ENCODE measurements at regions not wholly inside any gene's neighbourhood (a gene's known extent, or its start where the extent isn't known, plus 50 kb on each side); places are given as distances from the start of the nearest gene placed in this dataset.

DNA sequence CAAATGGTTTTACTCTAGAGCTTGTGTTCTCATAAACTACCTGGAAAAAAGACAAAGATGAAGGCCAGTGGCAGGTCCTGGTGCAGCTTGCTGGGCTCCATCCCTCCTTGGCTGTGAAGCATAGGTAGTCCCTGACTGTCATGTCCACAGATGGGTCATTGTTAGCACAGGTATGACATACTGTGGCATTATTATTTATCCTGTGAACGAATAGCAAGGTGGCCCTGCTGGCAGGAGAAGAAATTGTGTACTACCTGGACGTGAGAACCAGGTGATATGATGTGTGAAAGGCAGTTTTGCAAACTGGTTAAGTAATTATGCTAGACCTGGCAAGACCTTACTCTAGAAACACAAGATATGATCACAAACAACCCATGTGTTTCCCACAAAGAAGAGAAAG, 63.9 kb downstream of the CCDC71L start:
- no peak for TF ChIP-seq NFIC (IDR thresholded peaks at IDR 0.05)
- no peak for TF ChIP-seq ZBTB7A (IDR thresholded peaks at IDR 0.05; ENCODE audit: low read depth)
- TF ChIP-seq, protein P1, sequence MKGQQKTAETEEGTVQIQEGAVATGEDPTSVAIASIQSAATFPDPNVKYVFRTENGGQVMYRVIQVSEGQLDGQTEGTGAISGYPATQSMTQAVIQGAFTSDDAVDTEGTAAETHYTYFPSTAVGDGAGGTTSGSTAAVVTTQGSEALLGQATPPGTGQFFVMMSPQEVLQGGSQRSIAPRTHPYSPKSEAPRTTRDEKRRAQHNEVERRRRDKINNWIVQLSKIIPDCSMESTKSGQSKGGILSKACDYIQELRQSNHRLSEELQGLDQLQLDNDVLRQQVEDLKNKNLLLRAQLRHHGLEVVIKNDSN (IDR thresholded peaks at IDR 0.05): no peak

DNA sequence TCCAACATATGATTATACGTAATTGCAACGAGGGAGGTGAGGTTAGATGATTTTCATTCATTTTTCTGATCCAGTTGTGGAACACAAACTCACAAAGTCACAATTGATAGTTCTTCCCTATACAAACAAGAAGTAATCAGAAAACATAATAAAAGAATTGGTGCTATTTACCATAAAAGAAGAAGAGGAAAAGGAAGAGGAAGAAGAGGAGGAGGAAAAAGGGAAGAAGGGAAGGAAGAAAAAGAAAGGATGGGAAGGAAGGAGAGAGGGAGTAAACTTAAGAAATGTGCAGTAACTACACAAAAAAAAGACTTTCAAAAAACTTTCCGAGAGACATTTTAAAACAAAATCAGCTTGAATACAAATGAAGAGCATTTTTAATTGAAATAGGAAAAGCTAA, 65.0 kb downstream of the CCDC71L start:
- TF ChIP-seq, protein P2, sequence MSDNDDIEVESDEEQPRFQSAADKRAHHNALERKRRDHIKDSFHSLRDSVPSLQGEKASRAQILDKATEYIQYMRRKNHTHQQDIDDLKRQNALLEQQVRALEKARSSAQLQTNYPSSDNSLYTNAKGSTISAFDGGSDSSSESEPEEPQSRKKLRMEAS (IDR thresholded peaks at IDR 0.05): no peak
- TF ChIP-seq TCF12 (IDR thresholded peaks at IDR 0.05; ENCODE audit: low read depth): no peak
- TF ChIP-seq EGR1 (IDR thresholded peaks at IDR 0.05): no peak
- TF ChIP-seq, protein P1 (IDR thresholded peaks at IDR 0.05): no peak
- no peak for TF ChIP-seq ZBTB7A (IDR thresholded peaks at IDR 0.05; ENCODE audit: low read depth)

DNA sequence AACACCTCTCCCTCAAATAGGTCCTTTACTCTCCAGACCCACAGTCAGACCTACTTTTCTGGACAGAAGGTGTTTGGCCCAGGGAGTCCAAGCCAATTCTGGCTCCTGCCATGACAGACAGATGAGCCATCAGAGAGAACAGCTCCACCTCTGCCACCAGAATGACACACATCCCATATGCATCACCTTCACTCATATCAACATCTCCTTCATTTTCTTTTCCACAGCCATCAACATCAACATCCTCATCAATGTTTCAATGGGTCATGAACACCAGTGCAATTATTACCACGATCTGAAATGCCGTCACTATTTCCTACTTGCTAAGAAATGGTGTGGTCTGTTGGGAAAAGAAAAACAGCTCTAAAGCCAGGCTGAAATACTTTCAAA, 67.9 kb downstream of the CCDC71L start:
- TF ChIP-seq, protein P1 (IDR thresholded peaks at IDR 0.05): no peak
- TF ChIP-seq RAD21 (IDR thresholded peaks at IDR 0.05; ENCODE audit: low read depth) (no peak), YY1 (IDR thresholded peaks at IDR 0.05; ENCODE audit: low read depth) (no peak), EP300 (IDR thresholded peaks at IDR 0.05; ENCODE audit: borderline replicate concordance) (no peak), TCF12 (IDR thresholded peaks at IDR 0.05; ENCODE audit: low read depth) (no peak), CREB1 (IDR thresholded peaks at IDR 0.05; ENCODE audit: low read depth) (no peak), ZBTB7A (IDR thresholded peaks at IDR 0.05; ENCODE audit: low read depth) (no peak), FOXM1 (IDR thresholded peaks at IDR 0.05; ENCODE audit: borderline replicate concordance, low read depth) (no peak), TAF1 (IDR thresholded peaks at IDR 0.05; ENCODE audit: low read depth) (no peak), CEBPB (IDR thresholded peaks at IDR 0.05) (no peak), TEAD4 (IDR thresholded peaks at IDR 0.05) (no peak)
- TF ChIP-seq, protein P3, sequence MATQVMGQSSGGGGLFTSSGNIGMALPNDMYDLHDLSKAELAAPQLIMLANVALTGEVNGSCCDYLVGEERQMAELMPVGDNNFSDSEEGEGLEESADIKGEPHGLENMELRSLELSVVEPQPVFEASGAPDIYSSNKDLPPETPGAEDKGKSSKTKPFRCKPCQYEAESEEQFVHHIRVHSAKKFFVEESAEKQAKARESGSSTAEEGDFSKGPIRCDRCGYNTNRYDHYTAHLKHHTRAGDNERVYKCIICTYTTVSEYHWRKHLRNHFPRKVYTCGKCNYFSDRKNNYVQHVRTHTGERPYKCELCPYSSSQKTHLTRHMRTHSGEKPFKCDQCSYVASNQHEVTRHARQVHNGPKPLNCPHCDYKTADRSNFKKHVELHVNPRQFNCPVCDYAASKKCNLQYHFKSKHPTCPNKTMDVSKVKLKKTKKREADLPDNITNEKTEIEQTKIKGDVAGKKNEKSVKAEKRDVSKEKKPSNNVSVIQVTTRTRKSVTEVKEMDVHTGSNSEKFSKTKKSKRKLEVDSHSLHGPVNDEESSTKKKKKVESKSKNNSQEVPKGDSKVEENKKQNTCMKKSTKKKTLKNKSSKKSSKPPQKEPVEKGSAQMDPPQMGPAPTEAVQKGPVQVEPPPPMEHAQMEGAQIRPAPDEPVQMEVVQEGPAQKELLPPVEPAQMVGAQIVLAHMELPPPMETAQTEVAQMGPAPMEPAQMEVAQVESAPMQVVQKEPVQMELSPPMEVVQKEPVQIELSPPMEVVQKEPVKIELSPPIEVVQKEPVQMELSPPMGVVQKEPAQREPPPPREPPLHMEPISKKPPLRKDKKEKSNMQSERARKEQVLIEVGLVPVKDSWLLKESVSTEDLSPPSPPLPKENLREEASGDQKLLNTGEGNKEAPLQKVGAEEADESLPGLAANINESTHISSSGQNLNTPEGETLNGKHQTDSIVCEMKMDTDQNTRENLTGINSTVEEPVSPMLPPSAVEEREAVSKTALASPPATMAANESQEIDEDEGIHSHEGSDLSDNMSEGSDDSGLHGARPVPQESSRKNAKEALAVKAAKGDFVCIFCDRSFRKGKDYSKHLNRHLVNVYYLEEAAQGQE (IDR thresholded peaks at IDR 0.05; ENCODE audit: low read depth): no peak

DNA sequence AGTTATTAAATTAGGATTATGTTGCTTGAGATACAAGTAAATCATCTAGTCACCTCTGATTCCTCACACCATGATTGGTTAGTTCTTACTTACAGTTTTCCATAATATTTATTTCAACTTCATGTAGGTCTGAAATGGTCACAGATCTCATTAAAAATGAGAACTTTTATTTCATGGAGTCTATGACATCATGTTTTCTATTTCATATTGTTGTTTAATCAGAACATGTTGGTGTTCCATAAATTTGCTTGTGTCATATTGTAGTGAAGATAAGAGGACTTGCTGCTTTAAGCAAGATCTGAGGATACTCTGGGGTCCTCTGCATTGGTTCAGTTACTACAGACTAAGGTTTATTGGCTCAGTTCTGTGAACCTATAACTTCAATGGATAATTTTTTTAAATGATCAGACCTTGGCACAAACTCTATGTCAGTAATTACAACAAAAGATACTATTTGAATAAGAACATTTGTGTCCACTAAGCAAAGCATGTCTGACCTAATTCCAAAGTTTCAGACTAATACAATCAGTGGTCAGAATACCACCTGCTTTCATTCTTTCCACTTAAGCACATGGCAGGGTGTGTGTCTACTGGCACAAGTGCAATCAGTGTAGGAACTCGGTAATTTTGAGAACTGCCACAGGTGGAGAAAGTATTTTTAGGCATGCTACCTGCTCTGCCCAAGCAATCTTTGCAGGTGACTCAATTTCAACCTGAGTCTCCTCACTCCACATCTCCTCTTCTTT, 68.5 kb downstream of the CCDC71L start:
- TF ChIP-seq, protein P1 (IDR thresholded peaks at IDR 0.05): no peak
- no peak for TF ChIP-seq CEBPB (IDR thresholded peaks at IDR 0.05)
- no peak for TF ChIP-seq EGR1 (IDR thresholded peaks at IDR 0.05)
- no peak for TF ChIP-seq TEAD4 (IDR thresholded peaks at IDR 0.05)
- TF ChIP-seq, protein P2 (IDR thresholded peaks at IDR 0.05): no peak
- no peak for TF ChIP-seq RAD21 (IDR thresholded peaks at IDR 0.05; ENCODE audit: low read depth)
- no peak for TF ChIP-seq CREB1 (IDR thresholded peaks at IDR 0.05; ENCODE audit: low read depth)
- no peak for TF ChIP-seq TCF12 (IDR thresholded peaks at IDR 0.05; ENCODE audit: low read depth)
- no peak for TF ChIP-seq FOXM1 (IDR thresholded peaks at IDR 0.05; ENCODE audit: borderline replicate concordance, low read depth)
- TF ChIP-seq YY1 (IDR thresholded peaks at IDR 0.05; ENCODE audit: low read depth): no peak
- TF ChIP-seq EP300 (IDR thresholded peaks at IDR 0.05; ENCODE audit: borderline replicate concordance): no peak
- TF ChIP-seq NFIC (IDR thresholded peaks at IDR 0.05): no peak
- TF ChIP-seq TAF1 (IDR thresholded peaks at IDR 0.05; ENCODE audit: low read depth): no peak
- TF ChIP-seq ZBTB7A (IDR thresholded peaks at IDR 0.05; ENCODE audit: low read depth): no peak
- TF ChIP-seq, protein P3 (IDR thresholded peaks at IDR 0.05; ENCODE audit: low read depth): no peak

DNA sequence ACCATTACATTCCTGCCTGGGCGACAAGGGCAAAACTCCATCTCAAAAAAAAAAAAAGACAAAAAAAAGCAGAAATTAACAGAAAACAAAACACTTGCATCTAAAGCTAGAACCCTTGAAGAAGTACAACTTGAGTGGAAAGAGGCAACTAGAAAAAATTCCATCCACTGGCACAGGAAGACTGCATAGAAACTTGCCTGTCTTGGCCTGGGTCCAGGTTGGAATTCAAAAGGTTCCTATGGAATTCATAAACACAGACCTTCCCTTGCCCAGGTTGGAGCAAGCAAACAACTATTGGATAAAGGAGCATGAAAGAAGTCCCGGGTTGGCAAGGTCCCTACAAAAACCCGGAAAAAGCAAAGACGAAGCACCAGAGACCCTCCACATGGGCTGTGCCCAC, 69.8 kb downstream of the CCDC71L start:
- TF ChIP-seq CREB1 (IDR thresholded peaks at IDR 0.05; ENCODE audit: low read depth) (no peak), TEAD4 (IDR thresholded peaks at IDR 0.05) (no peak), EGR1 (IDR thresholded peaks at IDR 0.05) (no peak), TCF12 (IDR thresholded peaks at IDR 0.05; ENCODE audit: low read depth) (no peak), YY1 (IDR thresholded peaks at IDR 0.05; ENCODE audit: low read depth) (no peak)
- TF ChIP-seq, protein P3 (IDR thresholded peaks at IDR 0.05; ENCODE audit: low read depth): no peak
